Astrocyte of the spinal cord (primary cell): ENCODE measurements at regions not wholly inside any gene's neighbourhood (a gene's known extent, or its start where the extent isn't known, plus 50 kb on each side); places are given as distances from the start of the nearest gene placed in this dataset.

ENCODE experiments used
- DNase-seq: peaks from one replicate; pipeline ENCODE4 v3.0.0; 2011; ENCODE audit warnings: low read depth, low spot score
- H3K4me3 ChIP-seq: 2 replicates; pipeline ENCODE4 v1.5.1; 2011; ENCODE audit warnings: low read depth, mild to moderate bottlenecking, low read length, moderate library complexity
- in situ Hi-C: cut with HindIII; loops from 2 replicates; pipeline ENCODE4 v1.10.0; 2017; ENCODE audit warnings: low sequenced_read_pairs
- TF ChIP-seq, protein P1 (sequence below): IDR thresholded peaks from 2 replicates; pipeline ENCODE4 v1.5.1; 2012; ENCODE audit warnings: low read depth, mild to moderate bottlenecking, low read length, inconsistent platforms

DNA sequence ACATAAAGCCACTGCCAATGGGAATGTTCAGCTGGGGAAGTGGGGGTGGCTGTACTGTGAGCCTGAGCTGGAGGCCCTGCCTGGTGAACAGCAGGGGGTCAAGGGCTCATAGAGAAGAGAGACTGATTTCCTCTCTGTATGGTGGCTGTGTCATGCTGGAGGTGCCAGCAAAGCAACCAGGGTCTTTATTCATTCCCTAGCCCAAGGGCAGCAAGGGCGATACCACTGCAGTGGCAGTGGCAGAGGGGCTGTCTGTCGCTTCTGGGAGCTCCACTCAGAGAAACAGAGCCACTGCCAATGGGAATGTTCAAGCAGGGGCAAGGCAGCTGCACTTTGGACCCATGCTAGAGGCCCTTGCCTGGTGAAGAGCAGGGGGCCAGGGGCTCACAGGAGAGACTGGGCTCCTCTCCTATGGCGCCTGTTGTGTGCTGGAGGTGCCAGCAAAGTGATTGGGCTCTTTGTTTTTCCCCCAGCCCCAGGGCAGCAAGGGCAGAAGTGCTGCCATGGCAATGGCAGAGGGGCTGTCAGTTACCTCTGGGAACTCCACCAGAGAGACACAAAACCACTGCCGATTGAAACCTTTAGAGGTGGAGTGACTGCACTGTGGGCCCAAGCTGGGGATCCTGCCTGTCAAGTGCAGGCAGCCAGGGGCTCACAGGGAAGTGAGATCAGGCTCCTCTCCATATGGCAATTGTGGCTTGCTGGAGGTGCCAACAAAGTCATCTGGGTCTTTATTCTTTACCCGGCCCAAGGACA, 545.1 kb downstream of the SH2D4B start:
- in situ Hi-C loops: no loop called here
- DNase-seq: no peak
- no peak overlapping the region for H3K4me3 ChIP-seq
- TF ChIP-seq, protein P1, sequence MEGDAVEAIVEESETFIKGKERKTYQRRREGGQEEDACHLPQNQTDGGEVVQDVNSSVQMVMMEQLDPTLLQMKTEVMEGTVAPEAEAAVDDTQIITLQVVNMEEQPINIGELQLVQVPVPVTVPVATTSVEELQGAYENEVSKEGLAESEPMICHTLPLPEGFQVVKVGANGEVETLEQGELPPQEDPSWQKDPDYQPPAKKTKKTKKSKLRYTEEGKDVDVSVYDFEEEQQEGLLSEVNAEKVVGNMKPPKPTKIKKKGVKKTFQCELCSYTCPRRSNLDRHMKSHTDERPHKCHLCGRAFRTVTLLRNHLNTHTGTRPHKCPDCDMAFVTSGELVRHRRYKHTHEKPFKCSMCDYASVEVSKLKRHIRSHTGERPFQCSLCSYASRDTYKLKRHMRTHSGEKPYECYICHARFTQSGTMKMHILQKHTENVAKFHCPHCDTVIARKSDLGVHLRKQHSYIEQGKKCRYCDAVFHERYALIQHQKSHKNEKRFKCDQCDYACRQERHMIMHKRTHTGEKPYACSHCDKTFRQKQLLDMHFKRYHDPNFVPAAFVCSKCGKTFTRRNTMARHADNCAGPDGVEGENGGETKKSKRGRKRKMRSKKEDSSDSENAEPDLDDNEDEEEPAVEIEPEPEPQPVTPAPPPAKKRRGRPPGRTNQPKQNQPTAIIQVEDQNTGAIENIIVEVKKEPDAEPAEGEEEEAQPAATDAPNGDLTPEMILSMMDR: no peak

GRCh38 chr10:81093056-81093455, 555.4 kb downstream of the SH2D4B start:
- H3K4me3 ChIP-seq: no peak overlapping the region
- DNase-seq: no peak
- in situ Hi-C loops: no loop called here
- TF ChIP-seq, protein P1: no peak

GRCh38 chr10:81095238-81095637, 557.5 kb downstream of the SH2D4B start:
- in situ Hi-C loops: no loop called here
- no peak for DNase-seq
- TF ChIP-seq, protein P1: no peak
- H3K4me3 ChIP-seq: no peak overlapping the region

GRCh38 chr10:81096558-81096957, 558.9 kb downstream of the SH2D4B start:
- TF ChIP-seq, protein P1: no peak
- no peak for DNase-seq
- in situ Hi-C loops: no loop called here
- no peak overlapping the region for H3K4me3 ChIP-seq

- H3K4me3 ChIP-seq: no peak overlapping the region
- in situ Hi-C loops: no loop called here
- DNase-seq: no peak
- TF ChIP-seq, protein P1: no peak
Observed at GRCh38 chr10:81101062-81101461, 563.4 kb downstream of the SH2D4B start.

DNA sequence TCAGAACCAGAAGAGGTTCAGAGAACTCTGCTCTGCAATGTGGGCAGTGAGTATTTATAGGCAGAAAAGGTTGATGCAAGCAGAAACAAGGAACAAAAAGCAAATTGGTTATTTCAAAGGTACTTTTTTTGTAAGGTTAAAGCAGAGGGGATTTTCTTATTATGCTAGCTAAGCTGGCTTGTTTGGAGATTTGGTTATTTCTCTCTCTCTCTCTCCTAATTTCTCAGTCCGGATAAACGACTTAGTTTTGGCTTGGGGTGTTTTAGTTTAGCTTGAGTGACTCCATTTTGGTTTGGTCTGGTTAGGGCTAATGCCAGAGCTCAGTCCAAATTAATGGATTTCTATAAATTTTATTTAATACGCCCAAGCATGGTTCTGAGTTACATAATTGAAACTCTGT, 566.8 kb downstream of the SH2D4B start:
- DNase-seq: no peak
- no peak overlapping the region for H3K4me3 ChIP-seq
- in situ Hi-C loops: no loop called here
- TF ChIP-seq, protein P1: no peak
